ENCODE measurements at regions not wholly inside any gene's neighbourhood (a gene's known extent, or its start where the extent isn't known, plus 50 kb on each side); places are given as distances from the start of the nearest gene placed in this dataset.

- 57 to 65% (median 64%) methylated on average over 2 of the region's 2 CpGs for WGBS, 3 donors
- TF ChIP-seq EP300 (IDR thresholded peaks at IDR 0.05) (no peak), POLR2A (IDR thresholded peaks at IDR 0.05) (no peak), CTCF (IDR thresholded peaks at IDR 0.05) (no peak)
- Histone ChIP-seq H3K4me1 (ENCODE audit: insufficient read depth) (no peaks in the 10 kb centered on the region), H3K4me3 (no peak overlapping the region), H3K27ac (no peak overlapping the region), H3K27me3 (no peaks in the 10 kb centered on the region), H3K36me3 (no peaks in the 10 kb centered on the region), H3K9me3 (no peaks in the 10 kb centered on the region)
- no peak for DNase-seq
- intact Hi-C loops (cut with DNase I) = no loop called here
These were observed 1382.0 kb upstream of the CELF2 start for GRCh38 chr10:9635691-9636090.

DNA sequence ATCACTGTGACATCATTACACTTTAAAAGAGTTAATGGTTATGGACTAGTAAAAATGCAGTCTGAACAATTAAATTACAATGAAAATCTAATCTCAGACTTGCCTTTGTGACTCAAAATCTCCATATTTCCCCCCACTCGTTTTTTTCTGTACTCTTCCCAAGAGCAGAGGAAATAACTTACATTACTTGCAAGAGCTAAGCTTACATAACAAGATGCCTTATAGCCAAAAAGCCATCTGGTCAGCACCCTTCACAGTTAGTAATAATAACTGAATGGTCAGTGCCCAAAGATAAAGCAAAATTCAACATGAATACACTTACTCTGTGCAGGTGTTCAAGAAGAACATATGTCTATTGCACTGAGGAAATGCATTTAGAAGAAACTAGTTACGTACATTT, 1381.5 kb upstream of the CELF2 start:
- TF ChIP-seq POLR2A (IDR thresholded peaks at IDR 0.05) = no peak
- no peak for TF ChIP-seq EP300 (IDR thresholded peaks at IDR 0.05)
- TF ChIP-seq CTCF (IDR thresholded peaks at IDR 0.05) = no peak
- Histone ChIP-seq H3K9me3 (no peaks in the 10 kb centered on the region), H3K4me1 (ENCODE audit: insufficient read depth) (no peaks in the 10 kb centered on the region), H3K4me3 (no peak overlapping the region), H3K36me3 (no peaks in the 10 kb centered on the region), H3K27me3 (no peaks in the 10 kb centered on the region), H3K27ac (no peak overlapping the region)
- DNase-seq = no peak
- WGBS, 3 donors = 48 to 58% (median 50%) methylated on average over 2 of the region's 2 CpGs
- intact Hi-C loops (cut with DNase I) = no loop called here

- no peak overlapping the region for H3K27ac ChIP-seq
- H3K36me3 ChIP-seq = no peaks in the 10 kb centered on the region
- intact Hi-C loops (cut with DNase I) = no loop called here
- no peak overlapping the region for H3K4me3 ChIP-seq
- 48 to 56% (median 52%) methylated on average over 1 of the region's 1 CpG for WGBS, 3 donors
- H3K4me1 ChIP-seq (ENCODE audit: insufficient read depth) = no peaks in the 10 kb centered on the region
- TF ChIP-seq EP300 (IDR thresholded peaks at IDR 0.05) (no peak), CTCF (IDR thresholded peaks at IDR 0.05) (no peak), POLR2A (IDR thresholded peaks at IDR 0.05) (no peak)
- H3K27me3 ChIP-seq = no peaks in the 10 kb centered on the region
- H3K9me3 ChIP-seq = no peaks in the 10 kb centered on the region
- DNase-seq = no peak
These were observed 1373.9 kb upstream of the CELF2 start for GRCh38 chr10:9643782-9644181.

DNA sequence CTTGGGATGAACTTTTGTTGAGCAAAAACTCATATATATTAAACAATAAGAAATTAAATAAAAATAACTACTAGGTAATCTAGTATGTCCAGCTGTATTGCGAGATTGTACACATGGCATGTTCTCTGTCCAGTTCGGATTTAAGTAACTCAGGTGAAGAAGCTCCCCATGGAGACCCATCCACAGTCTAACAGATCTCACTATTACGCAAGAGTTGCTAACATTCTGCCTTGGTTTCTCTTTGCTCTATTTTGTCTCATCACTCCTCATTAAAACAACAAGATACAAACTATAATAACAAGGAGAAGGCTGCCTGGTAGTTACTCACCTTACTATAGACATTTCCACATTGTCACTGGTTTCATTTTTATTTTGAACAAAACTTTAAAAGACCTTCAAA, 1372.3 kb upstream of the CELF2 start:
- H3K27ac ChIP-seq = no peak overlapping the region
- no peak overlapping the region for H3K4me3 ChIP-seq
- TF ChIP-seq POLR2A (IDR thresholded peaks at IDR 0.05) (no peak), EP300 (IDR thresholded peaks at IDR 0.05) (no peak), CTCF (IDR thresholded peaks at IDR 0.05) (no peak)
- H3K36me3 ChIP-seq = no peaks in the 10 kb centered on the region
- no peak for DNase-seq
- WGBS, 3 donors = 90 to 94% (median 93%) methylated on average over 3 of the region's 3 CpGs
- no peaks in the 10 kb centered on the region for H3K4me1 ChIP-seq (ENCODE audit: insufficient read depth)
- intact Hi-C loops (cut with DNase I) = no loop called here
- no peaks in the 10 kb centered on the region for H3K9me3 ChIP-seq
- no peaks in the 10 kb centered on the region for H3K27me3 ChIP-seq
